ENCODE measurements at regions not wholly inside any gene's neighbourhood (a gene's known extent, or its start where the extent isn't known, plus 50 kb on each side); places are given as distances from the start of the nearest gene placed in this dataset.
"Not testable (repeated sequence)": the region's sequence is repeated elsewhere in the genome, so short reads cannot be mapped to it uniquely, and the experiment has no call there.

DNA sequence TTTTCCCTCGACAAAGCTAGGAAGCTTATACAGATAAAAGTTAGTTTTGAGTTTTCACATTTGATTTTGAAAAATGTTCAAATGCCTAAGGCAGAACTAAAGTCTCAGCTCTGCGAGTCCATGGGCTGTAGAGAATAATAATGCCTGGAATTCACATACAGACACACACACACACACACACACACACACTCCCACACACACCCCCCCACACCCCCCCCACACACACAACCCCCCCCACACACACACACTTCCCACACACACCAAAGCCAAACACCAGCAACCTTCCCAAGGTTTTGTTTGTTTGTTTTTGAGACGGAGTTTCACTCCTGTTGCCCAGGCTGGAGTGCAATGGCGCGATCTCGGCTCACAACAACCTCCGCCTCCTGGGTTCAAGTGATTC is 62.8 kb upstream of the EIF5 start:
- DNase-seq = no peak

DNA sequence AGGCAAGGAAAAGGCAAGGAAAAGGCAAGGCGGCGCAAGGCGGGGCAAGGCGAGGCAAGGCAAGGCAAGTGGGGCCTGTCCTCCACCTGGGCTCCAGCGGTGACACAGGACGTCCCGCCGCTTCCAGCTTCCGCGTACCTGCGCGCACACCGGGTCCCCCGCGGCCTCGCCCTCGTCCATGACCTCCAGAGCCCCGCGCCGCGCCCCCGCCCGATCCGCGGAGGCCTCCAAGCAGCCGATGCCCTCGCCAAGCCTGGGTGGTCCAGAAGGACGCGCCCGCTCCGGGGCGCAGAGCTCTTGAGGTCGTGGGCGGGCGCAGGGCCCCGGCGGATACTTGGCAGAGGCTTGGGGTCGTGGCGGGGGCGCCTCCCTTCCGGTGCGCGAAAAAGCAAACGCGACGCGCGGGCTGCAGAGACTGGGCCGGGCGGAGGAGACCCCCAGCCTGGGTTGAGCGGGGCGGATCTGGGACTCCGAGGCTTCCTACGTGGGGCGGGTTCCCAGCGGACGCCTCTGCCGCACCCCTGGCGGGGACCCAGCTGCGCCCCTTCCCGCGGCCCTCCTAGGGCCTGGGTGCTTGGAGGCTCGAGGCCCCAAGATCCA is 60.8 kb upstream of the EIF5 start:
- DNase-seq = no peak

DNA sequence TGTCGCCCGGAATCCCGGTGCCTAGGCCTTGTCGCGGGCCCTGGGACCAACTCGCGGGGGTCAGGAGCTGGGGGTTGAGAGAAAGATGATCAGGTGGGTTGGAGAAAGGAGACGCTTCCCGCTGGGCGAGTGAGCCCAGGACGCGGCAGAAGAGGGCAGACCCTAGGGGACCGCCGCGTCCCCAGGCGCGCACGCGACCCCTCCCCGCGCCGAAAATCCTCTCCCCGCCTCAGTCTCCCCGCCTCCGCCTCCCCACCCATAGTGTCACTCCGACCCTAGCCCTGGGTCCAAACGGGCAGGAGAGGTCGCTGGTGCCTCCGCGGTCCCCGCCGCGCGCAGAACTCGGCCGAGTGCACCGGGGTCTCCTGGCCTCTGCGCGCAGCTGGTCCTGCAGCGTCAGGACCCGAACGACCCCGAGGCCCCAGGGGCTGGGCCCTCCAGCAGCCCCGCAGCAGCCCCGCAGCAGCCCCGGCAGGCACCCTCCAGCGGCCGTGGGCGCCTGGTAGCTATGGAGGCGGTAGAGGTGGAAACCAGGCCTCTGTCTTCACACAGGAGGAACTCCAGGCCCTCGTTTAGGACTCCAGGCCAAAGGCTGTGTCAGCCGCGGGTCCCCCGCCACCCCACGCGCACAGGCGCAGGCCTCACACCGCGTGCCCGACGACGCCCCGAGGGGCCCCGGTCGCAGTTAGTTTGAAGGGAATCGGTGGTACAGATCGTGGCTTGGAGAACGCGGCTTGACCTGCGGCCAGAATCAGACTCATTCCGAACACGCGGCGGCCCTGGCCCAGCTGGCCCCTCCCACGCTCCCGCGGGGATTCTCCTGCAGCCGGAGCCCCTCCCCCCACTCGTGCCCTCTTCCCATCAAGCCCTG is 60.1 kb upstream of the EIF5 start:
- no peak for DNase-seq

DNA sequence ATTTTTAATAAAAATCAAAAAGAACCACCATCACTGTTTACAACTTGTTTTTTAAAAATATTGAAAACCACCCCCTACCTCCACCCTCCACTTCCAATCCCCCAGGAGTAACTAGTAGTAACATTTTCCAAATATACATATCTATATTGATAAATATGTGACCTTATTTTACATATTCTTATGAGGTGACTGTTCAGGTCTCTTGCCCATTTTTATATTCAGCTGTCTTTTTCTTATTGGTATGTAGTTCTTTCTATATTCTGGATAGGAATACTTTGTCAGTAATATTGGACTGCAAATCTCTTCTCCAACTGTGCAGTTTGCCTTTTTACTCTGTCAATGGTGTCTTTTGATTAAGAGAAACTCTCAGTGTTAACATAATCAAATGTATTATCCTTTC is 59.0 kb upstream of the EIF5 start:
- DNase-seq = no peak

DNA sequence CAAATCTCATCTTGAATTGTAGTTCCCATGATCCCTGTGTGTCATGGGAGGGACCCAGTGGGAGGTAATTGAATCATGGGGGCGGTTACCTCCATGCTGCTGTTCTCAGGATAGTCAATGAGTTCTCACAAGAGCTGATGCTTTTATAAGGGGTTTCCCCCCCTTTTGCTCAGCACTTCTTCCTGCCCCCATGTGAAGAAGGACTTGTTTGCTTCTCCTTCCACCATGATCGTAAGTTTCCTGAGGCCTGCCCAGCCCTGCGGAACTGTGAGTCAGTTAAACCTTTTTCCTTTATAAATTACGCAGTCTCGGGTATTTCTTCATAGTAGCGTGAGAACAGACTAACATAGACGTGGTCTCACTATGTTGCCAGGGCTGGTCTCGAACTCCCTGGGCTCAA is 56.1 kb upstream of the EIF5 start:
- no peak for DNase-seq

DNA sequence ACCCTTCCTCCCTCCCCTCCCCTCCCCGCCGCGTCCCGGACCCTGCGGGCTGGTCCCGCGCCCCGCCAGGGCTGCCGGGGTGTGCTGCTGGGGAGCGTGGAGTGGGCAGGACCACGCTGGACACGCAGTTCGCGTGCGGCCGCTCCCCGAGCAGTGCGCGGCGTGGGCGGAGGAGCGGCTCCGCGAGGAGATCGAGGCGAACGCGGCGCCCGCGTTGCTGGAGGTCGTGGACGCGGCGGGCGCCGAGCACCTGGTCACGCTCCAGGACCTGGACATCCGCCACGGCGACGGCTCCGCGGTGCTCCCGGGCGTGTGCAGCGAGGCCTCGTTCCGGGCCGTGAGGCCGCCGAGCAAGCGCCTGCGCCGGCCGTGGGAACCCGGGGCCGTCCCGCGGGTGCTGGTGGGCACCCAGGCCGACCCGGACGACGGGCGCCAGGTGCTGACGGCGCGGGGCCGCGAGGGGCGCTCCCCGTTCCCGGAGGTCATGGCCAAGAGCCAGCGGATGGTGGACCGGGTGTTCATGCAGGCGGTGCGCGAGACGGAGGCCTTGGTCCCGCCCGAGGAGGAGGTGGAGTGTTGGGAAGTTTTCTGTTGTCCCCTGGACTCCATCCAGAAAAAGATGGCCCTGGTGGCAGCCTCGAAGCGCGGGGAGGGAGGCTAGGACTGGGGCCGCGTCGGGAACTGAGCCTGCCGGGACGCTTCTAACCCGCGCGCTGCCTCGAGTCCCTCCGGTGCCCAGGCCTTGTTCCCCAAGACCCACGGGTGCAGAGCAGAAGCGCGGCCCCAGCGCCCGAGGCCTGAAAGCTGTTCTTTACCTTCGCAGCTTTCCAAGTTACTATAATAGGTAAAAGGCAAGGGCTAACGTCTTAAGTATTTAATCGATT is 54.7 kb upstream of the EIF5 start:
- no peak for DNase-seq

DNA sequence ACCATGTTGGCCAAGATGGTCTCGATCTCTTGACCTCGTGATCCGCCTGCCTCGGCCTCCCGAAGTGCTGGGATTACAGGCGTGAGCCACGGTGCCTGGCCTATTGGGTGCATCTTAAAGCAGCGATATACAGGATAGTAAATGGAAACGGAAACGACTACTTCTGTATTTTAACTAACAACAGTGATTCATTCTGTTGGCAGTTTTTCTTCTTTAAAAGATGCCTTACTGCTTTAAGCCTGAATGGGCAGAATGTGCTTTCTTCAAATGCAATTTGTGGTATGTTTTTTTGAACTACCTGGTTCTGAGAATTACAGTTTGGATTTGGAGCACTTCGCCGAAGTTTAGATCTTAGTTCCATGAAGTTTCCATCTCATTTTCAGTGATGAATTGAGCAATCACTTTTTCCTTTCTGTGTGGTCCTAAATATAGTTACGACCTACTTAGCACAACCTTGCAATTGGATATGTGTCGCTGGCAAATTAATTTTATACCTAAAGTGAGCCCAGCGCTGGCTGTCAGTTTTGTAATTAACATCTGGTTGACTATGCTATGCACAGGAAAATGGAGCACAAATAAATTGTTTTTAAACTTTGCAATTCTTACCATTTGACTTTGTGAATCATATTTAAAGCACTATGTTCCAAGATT is 53.6 kb upstream of the EIF5 start:
- no peak for DNase-seq

DNA sequence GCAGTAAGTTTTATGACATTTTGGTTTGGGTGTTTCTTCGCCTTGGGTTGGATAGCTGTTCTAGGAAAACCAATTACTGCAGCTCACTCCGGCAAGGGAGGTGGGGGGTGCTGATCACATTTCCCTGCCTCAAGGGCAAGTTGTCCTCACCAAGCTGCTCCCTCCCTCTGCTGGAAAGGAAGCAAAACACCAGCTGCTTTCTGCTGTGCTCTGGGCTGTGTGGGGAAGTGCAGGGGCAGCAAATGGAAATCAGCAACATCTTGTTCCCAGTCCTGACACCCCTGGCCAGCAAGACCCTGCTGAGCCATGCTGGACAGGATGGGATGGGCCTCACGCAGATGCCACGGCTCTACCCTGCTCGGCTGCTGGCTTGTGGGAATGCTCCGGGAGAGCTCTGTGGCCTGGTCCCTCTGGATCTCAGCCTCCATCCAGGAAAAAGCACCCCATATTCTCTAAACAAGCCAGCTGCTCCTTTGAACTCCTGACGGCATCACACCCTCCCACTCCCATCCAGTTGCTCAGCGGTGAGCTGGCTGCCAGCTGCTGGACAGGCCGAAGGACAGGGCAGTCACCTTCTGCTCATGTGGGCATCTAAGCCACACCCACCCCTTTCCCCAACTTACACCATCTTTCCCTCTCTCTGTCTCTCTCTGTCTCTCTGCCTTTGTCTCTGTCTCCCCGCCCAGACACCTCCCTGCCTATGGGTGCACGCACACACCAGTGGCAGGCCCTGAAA is 52.4 kb upstream of the EIF5 start:
- DNase-seq = no peak

DNA sequence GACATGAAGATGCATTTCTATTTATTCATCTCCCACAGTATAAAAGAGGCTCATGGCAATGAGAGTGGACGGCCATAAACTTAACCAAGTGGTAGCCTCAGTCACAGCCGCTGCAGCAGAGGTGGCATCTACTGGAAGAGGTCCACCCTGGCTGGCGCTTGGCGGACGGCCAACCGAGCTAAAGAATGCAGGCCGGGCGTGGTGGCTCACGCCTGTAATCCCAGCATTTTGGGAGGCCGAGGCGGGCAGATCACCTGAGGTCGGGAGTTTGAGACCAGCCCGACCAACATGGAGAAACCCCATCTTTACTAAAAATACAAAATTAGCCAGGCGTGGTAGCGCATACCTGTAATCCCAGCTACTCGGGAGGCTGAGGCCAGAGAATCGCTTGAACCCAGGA is 51.7 kb upstream of the EIF5 start:
- not testable (repeated sequence) for DNase-seq

DNA sequence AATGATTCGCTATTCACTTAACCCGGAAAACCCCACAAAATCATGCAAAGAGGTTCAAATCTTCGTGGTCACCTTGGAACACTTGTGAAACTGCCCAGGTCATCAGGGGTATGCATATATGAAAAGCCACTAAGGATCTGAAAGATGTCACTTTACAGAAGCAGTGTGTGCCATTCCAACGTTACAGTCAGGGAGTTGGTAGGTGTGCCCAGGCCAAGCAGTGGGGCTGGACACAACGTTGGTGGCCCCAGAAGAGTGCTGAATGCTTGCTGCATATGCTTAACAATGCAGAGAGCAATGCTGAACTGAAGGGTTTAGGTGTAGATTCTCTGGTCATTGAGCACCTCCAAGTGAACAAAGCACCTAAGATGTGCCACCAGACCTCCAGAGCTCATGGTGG is 51.1 kb upstream of the EIF5 start:
- DNase-seq = no peak

DNA sequence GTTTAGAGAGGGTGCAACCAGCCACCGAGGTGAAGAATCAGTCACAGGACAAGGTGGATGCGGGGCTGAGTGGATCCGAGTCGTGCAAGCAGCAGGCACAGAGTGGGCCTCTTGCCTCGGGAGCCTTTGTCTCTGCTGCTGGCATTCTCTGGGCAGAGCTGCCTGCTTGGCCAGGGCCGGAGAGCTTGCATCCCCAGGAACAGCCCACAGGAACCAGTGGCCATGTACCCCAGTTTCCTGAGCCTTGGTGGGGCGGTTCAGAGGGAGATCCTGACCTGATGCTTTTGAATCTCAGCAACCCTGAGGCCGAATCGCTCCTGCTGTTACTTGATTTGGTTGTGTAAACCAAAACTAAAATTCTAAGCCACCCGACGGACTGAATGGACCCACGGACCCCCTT is 50.1 kb upstream of the EIF5 start:
- DNase-seq = no peak

Measured in CD4-positive, alpha-beta T cell treated with Interleukin-1 beta for 1 hour (primary cell).